ENCODE measurements at regions not wholly inside any gene's neighbourhood (a gene's known extent, or its start where the extent isn't known, plus 50 kb on each side); places are given as distances from the start of the nearest gene placed in this dataset.

DNA sequence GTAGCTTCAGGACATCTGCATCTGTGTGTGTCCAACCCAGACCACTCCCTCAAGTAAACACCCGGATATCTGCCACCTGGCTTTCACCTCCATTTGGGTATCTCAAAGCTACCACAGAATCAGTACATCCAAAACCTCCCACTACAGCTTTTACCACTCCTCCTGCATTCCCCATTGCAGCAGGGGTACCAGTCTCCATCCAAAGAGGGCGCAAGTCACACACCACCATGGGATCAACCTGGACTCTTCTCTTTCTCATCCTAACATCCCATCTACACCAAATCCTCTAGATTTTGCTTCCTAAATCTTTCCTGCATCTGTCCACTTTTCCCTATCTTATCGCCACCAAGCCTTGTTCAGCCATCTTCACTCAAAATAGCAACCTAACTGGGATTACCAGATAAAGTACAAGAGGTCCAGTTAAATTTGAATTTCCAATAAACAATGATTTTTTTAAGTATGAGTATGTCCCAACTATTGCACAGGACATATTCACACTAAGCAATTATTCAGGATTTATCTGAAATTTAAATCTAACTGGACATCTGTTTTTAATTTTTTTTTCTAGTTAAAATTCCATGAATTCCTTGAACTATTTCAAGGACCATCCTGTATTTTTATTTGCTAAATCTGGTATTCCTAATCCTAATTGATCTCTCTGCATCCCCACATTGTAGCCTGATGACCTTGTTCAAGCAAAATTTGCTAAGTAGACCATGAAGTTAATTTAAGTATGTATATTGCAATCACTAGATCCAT lies 164.3 kb upstream of the MLN start:
- no peak for DNase-seq (ENCODE audit: low spot score)

- no peak for DNase-seq (ENCODE audit: low spot score)
Observed at GRCh38 chr6:33967265-33967767, 163.5 kb upstream of the MLN start.

DNA sequence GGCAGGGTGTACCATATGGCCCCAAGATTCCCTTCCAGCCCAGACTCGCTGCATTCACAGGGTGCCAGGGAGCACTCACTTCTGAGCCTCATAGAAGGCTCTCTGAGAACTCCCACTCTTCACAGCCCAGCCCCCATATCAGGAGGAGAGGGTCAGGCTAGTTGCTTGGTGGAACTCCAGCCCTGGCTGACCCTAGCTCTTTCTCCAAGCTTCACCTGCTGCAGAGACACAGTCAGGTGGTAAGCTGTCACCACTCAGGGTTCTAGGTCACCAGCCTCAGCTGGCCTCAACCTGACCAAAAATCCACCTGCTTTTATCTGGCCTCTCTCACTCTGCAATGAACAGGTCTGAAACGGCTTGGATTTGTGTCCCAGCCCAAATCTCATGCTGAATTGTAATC lies 162.7 kb upstream of the MLN start:
- no peak for DNase-seq (ENCODE audit: low spot score)

GRCh38 chr6:33965766-33966165 lies 162.0 kb upstream of the MLN start:
- DNase-seq (ENCODE audit: low spot score): no peak

DNA sequence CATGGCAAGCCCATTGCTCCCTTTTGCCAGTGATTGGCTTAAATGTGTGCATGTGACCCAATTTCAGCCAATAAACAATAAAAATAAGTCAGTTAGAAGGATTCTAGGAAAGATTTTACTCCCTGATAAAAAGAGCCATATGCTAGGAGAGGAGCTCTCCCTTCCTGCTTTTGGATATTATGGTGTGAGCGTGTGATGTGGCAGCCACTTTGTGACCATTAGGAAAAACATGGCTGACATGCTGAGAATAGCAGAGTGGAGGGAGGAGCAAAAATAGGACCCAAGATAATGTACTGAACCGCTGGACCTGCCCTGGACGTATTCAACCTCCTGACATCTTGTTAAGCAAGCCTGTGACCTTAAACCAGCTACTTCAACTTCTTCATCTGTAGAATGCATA lies 160.6 kb upstream of the MLN start:
- DNase-seq (ENCODE audit: low spot score): no peak

DNA sequence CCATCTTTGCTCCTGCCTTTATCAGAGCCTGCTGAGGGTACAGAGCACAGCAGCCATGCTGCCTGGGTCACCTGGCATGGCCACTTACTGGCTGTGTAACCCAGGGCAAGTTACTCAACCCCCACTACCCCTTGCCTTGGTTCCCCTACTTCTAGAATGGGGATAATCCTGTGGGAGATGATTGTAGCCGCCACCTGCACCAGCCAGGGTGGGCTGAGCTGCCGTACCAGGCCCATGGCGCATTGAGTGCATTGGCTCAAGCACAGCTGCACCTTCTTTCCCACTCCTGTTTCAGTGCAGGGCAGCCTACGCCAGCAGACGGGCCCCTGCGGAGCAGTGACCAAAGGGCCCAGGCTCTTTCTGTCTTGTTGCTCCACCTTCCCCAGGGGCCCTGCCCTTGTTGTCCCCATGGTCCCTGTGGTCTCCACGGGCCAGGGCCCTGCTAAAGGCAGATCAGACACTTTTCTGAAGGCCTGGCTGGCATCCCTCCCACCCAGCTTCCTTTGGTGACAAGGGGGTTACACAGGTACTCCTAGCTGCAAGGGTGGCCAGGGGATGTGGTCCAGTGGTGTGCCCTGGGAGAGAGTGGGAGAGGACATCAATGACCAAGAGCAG lies 159.4 kb upstream of the MLN start:
- DNase-seq (ENCODE audit: low spot score): no peak

GRCh38 chr6:33962246-33963027 lies 158.6 kb upstream of the MLN start:
- DNase-seq (ENCODE audit: low spot score): no peak

- no peak for DNase-seq (ENCODE audit: low spot score)
Observed at GRCh38 chr6:33961691-33962090, 157.9 kb upstream of the MLN start.

GRCh38 chr6:33960345-33961313 lies 156.8 kb upstream of the MLN start:
- DNase-seq (ENCODE audit: low spot score): no peak

DNA sequence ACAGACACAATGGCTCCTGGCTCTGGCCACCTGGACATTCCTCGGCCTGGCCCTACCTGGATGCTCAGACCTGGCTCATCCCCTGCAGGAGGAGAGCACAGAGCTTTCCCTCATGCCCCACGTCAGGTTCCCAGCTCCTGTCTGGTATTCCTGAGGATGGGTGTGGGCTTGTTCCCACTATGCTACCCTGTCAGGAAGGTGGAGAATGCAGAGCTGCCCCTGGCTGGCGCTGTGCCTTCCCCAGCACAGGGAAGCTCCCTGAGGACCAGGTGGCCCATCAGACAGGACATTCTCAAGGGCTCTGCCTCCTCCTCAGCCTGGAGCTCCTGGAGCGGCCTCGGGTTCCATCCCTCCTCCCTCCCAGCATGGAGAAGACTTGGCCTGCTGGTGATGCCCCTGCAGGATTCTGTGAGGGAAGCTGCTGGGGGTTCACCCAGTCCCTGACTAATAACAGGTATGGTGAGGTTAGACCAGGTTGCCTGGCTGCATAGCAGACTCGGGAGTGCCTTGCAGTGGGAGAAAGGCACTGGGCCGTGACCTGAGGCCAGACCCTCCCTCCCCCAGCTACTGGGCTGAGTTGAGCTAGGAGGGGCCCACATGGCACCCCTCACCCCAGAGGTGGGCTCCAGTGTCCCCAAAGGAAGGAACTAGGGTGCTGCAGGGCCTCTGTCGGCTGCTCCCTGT lies 156.0 kb upstream of the MLN start:
- no peak for DNase-seq (ENCODE audit: low spot score)

DNA sequence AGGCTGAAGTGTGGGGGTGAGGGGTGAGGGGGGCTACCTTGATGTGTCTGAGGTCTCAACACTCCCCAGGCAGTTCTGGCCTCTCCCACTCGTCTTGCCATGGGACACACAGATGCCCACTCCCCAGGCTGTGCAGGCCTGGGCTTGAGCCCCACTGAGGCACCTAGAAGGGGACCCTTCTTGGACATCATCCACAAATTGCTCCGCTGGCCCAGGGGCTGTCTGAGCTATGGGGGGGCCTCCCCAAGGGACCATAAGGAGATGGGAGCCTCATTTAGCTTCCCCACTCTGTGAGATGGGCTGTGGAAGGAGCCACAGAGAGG lies 155.5 kb upstream of the MLN start:
- DNase-seq (ENCODE audit: low spot score): no peak

GRCh38 chr6:33958526-33959328 lies 154.9 kb upstream of the MLN start:
- DNase-seq (ENCODE audit: low spot score): no peak

DNA sequence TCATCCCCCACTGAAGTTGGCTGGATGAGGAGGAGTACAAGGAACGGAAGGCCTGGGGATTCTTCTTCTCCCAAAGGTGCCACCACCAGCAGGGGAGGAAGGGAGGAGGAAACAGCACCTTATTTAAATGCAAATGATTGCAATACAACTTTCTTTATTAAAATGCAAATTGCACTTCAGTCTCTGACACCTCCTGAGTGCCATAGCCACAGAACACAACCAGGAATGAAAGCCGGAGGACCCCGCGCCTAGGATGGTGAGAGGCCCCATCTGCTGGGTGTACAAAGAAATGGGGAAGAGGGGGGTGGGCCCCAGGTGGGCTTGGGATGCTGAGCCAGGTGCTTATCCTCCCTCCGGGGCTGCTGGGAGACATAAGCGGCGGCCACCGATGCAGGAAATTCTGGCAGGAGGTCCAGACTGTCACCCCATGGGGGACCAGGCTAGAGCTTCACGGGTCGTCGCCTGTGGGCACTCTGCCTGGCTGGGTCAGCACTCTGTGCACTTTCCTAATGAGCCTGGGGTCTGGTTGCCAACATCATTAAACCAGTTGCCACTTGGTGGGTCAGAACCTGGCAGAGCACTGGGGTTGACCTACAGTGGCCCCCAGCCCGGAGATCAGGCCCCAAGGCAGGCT lies 154.2 kb upstream of the MLN start:
- DNase-seq (ENCODE audit: low spot score): no peak

- DNase-seq (ENCODE audit: low spot score): no peak
Observed at GRCh38 chr6:33957131-33957891, 153.5 kb upstream of the MLN start.

- DNase-seq (ENCODE audit: low spot score): no peak
Observed at GRCh38 chr6:33956206-33956605, 152.4 kb upstream of the MLN start.

GRCh38 chr6:33955566-33955965 lies 151.8 kb upstream of the MLN start:
- DNase-seq (ENCODE audit: low spot score): no peak

GRCh38 chr6:33954453-33954852 lies 150.7 kb upstream of the MLN start:
- no peak for DNase-seq (ENCODE audit: low spot score)

DNA sequence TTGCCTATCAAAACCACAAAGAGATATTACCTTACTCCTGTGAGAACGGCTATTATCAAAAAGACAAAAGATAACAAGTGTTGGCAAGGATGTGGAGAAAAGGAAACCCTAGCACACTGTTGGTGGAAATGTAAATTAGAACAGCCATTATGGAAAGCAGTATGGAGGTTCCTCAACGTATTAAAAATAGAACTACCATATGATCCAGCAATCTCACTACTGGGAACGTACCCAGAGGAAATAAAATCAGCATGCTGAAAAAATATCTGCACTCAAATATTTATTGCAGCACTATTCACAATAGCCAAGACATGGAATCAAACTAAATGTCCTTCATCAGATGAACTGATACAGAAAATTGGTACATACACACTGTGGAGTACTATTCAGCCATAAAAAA lies 149.4 kb upstream of the MLN start:
- DNase-seq (ENCODE audit: low spot score): no peak

DNA sequence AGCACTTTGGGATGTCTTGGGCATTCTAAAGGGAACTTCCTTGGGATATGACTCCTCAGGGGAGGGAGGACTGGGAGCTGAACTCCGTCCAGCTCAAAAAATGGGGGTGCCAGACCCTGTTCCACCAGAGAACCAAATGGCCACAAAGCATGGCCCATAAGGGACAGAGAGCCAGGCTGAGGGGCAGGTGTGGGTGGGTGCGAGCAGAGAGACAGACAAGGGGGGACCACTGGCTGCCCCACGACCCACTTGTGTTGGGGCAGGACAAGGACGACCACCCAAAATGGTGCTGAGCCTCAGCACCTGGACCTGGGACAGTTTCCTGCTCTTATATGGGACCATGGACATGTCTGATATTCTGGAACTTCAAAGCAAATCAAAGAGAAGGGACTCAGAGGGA lies 148.2 kb upstream of the MLN start:
- DNase-seq (ENCODE audit: low spot score): no peak
